Left cardiac atrium (tissue), 4 donors: ENCODE measurements at regions not wholly inside any gene's neighbourhood (a gene's known extent, or its start where the extent isn't known, plus 50 kb on each side); places are given as distances from the start of the nearest gene placed in this dataset.

Experiments used
- ATAC-seq, 2 donors: fragments of 200-7000 bp; cut with Tn5 transposase; one replicate each; pipeline ENCODE4 v1.9.1; 2020; ENCODE audit warnings: mild to moderate bottlenecking in 2 of 2, moderate library complexity in 2 of 2
- DNase-seq: peaks from one replicate; pipeline ENCODE4 v3.0.0-alpha.2; 2020
- intact Hi-C, 2 donors: fragments of 100-400 bp; cut with DNase I; formaldehyde crosslinking; loops; one replicate each; pipeline versions ENCODE4 v1.14.1 to v1.15.1; 2022 to 2023
- donor health status: DM: no; HTN: yes; CAD: no.
- donor health status: DM: no; HTN: yes; CAD: no; lungs with severe emphysema.
- donor health status: DM: yes; HTN: yes; CAD: no.
- donor health status: Dilated cardiomyopathy.

DNA sequence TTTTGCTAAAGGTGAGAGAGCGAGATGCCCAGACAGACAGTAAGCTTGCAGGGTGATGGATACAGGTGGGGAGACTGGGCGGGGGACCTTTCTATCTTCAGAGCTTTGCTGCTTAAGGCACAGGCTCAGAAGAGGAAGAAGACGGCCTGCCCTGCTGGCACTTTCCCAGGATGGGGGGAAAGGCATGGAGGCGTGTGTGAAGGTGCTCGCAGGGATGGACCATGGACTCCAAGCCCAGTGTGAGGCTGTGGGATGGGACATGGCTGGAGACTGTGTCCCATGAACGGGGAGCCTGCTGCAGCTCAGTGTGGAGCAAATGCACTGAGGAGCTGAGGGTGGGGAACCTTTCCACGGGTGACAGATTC, 243.2 kb upstream of the IRX4 start:
- intact Hi-C loops, result no loop called here
- no peak for DNase-seq
- ATAC-seq, result no peak

DNA sequence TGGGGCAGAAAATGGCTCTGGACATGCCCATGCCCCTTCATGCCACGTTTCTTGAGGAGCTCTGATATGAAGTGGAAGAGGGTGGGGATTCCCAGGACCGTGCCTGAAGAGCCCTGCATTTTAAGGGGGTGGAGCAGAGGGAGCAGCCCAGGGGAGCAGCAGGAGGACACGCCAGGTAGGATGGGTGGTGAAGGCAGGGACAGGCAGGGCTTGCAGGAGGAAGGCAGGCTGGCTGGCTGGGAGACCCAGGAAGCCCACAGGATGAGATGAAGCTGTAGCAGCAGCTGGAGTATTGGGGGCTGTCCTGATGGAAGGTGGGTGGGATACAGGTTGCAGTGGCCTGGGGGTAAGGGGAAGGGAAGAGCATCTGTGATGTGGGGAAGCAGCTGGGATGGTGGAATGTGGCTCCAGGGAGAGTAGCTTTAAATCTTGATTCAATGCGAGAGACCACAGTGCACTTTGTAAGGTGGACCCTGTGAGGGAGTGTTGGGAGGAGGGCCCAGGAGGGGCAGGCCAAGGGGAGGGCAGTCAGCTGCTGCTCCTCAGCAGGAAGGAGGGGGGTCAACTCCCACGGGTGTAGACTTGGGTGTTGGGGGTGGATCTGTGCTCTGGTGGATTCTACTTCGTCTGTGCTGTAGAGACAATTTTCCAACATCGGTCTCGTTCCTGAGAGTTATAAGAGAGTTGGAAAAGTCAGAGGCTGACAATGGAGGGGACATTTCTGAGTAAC, 242.6 kb upstream of the IRX4 start:
- intact Hi-C loops, result no loop called here
- no peak for ATAC-seq
- no peak for DNase-seq

GRCh38 chr5:2124434-2125170, 241.9 kb upstream of the IRX4 start:
- no peak for ATAC-seq
- DNase-seq, result no peak
- intact Hi-C loops, result no loop called here

DNA sequence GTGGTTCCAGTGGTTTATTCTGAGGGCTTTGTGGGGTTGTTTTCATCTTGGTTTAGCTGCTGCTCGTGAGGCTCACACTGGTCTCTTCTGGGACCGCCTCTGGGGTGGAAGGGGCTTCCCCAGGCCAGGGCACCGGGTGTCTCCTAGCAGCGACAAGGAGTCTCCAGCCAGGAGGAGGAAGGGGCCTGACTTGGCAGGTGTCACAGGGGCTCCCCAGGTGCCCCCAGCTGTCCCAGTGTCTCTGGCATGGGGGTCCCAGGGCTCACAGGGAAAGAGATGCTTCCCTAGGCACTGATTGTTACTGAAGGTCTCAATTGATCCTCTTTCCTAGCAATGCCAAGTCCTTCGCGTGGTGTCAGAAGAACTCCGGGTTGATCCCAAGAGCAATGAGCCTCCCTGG, 241.1 kb upstream of the IRX4 start:
- intact Hi-C loops, result no loop called here
- DNase-seq, result no peak
- ATAC-seq, result no peak

GRCh38 chr5:2120361-2120760, 237.6 kb upstream of the IRX4 start:
- intact Hi-C loops, result no loop called here
- DNase-seq (no peak), ATAC-seq (no peak)

DNA sequence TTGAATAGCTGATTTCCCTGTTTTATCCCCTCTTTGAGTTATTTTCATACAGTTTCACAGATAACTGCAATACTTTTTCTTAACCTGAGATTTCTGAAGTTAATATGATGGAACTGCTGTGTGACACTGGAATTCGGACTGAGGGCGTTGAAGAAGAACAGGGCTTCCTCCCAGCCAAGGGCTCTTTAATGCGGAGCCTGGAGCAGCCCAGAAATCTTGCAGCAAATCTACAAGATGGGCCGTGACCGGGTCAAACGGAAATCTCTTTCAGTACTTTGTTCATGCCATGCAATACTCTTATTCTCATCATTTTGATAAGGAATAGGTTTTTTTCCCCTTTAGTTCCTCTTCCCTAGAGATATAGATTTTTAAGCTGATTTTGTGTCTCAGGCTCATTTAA, 236.8 kb upstream of the IRX4 start:
- DNase-seq (no peak), ATAC-seq (no peak)
- intact Hi-C loops, result no loop called here

- DNase-seq (no peak), ATAC-seq (no peak)
- intact Hi-C loops, result no loop called here
Observed at GRCh38 chr5:2113348-2114131, 230.8 kb upstream of the IRX4 start.

- intact Hi-C loops, result no loop called here
- DNase-seq (no peak), ATAC-seq (no peak)
Observed at GRCh38 chr5:2112173-2113025, 229.7 kb upstream of the IRX4 start.

- no peak for ATAC-seq
- intact Hi-C loops, result no loop called here
- no peak for DNase-seq
Observed at GRCh38 chr5:2111569-2112105, 228.9 kb upstream of the IRX4 start.

DNA sequence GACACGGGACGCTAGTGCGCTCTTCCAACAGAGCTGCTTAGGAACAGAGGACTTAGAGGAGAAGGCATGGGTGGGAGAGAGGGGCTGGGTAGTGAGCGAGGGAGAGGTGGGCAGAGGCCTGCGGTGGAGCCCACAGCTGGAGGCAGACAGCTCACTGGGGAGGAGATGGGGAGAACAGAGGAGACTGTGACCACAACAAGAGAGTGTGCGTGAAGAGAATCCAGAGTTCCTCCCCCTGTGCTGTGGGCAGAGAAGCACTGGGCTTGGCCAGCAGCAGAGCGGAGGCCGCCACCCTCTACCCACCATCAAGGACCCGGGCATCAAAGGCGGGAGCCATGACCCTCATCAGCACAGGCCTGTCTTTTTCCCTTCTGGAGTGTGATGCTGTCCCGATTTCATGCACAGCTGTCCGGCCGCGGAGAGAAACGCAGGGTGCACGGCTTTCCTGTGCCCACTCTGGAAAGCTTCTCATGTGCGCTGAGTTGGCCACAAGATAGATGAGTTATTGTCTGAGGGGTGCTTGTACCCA, 228.3 kb upstream of the IRX4 start:
- intact Hi-C loops, result no loop called here
- DNase-seq (no peak), ATAC-seq (no peak)

GRCh38 chr5:2110137-2110933, 227.6 kb upstream of the IRX4 start:
- intact Hi-C loops, result no loop called here
- DNase-seq (no peak), ATAC-seq (no peak)

DNA sequence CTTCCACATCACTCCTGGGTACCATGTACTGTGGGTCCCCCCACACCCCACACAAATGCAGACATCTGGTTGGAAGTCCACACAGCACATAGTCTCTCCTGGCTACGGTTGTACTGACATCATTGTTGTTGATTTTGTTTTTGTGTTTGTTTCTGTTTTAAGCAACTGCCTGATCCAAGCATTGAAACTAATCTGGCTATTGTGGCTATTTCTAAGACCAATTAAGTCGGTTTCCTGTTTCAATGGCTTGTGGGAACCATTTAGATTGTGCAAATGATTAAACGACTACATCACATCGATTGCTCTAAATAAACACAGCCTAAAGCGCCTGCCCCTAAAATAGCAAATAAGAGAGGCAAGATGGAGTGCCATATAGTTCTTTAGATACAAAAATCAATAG, 226.8 kb upstream of the IRX4 start:
- no peak for ATAC-seq
- DNase-seq, result no peak
- intact Hi-C loops, result no loop called here

DNA sequence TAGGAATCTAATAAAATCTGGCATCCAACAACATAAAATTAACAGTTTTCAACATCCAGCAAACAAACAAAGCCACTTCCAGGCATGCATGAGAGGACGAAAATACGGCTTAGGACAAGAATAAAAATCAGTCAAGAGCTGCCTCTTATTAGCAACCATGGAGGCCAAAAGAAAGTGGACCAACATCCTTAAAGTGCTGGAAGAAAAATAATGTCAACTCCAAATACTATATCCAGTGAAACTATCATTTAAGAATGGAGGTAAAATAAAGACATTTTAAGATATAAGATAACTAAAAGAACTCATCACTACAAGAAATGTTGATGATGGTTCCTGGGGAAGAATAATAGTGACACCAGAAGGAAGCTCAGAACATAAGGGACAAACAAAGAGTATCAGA, 224.0 kb upstream of the IRX4 start:
- intact Hi-C loops, result no loop called here
- no peak for DNase-seq
- ATAC-seq, result no peak

GRCh38 chr5:2105141-2105540, 222.4 kb upstream of the IRX4 start:
- intact Hi-C loops, result no loop called here
- no peak for DNase-seq
- ATAC-seq, result no peak

DNA sequence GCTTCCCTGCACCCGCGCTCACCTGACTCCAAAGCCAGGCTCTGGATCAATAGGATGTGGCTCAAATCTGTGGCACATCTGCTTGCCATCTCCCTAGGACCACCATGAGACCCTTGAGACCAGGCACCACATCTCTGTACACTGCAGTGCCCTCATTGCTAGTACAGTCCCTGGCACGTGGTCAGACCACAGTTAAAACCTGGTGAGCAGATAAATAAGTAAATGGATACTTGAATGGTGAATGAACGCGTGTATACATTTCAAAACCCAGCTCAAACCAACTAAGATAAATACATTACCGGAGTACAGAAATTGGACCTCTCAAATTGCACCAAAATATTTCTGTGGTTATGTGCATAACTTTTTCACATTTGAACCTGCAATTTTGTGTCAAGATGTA, 221.2 kb upstream of the IRX4 start:
- intact Hi-C loops, result no loop called here
- DNase-seq, result no peak
- no peak for ATAC-seq

DNA sequence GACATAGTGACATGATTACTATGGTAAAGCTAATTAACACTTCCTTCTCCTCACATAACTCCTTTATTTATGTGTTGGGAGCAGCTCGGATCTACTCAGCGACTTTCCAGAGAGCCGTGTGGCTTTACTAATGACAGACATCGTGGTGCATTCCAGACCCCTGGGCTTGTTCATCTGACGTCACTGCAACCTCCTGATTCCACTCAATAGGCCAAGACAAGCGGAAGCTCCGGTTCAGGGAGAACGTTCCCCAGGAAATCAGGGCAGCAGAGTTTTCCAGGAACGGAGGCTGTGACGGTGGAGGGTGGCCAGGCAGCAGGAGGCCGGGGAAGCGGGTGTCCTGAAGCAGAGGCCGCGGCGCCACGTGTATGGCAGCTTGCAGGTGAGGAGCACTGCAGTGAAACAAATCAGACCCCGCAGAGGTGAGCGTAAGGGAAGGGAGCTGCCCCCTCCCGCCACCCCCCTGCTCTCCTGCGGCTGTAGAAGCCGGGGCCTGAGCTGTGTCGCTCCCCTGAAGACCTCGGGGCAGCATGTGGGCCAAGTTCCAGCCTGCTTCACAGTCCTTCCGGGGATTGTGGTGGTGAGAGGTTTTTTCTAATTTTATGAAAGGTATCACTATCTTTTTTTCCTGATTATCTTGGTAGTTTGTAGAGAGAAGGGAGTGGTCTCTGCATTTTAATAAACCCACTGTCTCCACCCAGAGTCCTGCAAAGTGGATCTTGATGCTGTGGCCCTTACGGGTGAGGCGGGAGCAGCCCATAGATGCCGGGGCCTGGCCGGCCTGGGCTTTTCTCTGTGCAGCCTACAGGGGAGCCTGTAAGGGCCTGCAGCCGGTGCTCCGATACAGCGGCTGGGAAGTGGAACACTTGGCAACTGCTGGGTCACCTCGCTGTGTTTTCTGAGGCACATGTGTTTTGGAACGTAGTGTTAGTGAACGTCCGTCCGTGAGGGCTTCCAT, 220.4 kb upstream of the IRX4 start:
- ATAC-seq (no peak), DNase-seq (no peak)
- intact Hi-C loops, result no loop called here

- ATAC-seq (no peak), DNase-seq (no peak)
- intact Hi-C loops, result no loop called here
Observed at GRCh38 chr5:2101685-2102084, 219.0 kb upstream of the IRX4 start.
